ENCODE measurements at regions not wholly inside any gene's neighbourhood (a gene's known extent, or its start where the extent isn't known, plus 50 kb on each side); places are given as distances from the start of the nearest gene placed in this dataset.

DNA sequence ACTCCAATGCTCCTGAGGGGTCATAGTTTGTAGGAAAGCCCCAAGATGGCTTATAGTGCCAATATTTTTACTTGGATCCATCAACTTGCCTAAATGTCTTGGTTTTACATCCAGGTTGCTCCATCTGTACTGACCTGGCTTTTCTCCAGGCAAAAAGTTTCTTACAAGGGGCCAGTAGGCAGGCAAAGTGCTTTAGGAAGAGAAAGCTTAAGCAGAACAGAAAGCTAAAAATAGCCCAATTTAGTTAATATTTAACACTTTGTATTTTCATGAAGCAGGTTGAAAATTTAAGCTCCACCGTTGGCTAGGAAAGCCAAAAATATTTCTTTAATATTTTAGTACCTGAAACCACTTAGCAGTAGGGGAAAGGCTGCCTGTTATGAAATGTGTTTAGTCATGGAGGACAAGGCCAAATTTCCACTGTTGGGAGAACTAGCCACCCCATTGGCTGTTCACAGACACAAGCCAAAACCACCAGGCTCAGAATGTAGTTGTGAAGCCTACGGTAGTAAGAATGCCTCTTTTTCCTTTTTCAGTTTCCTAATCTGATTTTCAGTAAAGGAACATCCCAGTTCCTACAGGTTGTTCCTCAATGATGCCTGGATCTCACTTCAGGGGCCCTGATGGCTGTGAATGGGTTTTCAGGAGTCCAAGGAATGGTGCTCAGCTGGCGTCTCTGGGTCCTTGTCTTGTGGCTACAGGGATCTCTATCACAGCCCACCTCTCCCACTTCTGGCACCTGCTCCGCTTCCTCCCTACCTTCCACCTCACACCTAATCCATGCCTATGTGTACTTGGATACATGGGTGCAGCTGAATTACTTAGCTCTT, 324.8 kb downstream of the PMP22 start:
- no peak for DNase-seq

- DNase-seq, result no peak
Measured at GRCh38 chr17:14935845-14936485, 329.2 kb downstream of the PMP22 start.

GRCh38 chr17:14935139-14935841, 329.8 kb downstream of the PMP22 start:
- no peak for DNase-seq

DNA sequence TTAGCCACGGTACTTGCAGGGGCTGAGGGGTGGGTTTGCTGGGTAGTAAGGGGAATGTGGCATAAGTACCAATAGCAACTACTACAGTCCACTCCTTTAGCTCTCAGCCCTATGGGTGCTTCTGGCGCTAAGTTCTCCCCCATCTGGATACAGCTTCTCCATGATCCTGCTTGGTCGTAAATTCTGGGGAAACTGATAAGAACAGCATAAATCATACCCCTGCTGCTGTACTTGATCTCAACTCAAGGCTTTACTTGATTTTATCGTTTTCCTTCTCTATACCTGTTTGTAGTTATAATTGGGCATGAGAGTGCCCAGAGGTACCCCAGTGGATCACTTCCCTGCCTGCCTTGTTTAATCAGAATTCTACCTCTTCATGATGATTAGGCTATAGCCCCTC, 331.4 kb downstream of the PMP22 start:
- no peak for DNase-seq

DNA sequence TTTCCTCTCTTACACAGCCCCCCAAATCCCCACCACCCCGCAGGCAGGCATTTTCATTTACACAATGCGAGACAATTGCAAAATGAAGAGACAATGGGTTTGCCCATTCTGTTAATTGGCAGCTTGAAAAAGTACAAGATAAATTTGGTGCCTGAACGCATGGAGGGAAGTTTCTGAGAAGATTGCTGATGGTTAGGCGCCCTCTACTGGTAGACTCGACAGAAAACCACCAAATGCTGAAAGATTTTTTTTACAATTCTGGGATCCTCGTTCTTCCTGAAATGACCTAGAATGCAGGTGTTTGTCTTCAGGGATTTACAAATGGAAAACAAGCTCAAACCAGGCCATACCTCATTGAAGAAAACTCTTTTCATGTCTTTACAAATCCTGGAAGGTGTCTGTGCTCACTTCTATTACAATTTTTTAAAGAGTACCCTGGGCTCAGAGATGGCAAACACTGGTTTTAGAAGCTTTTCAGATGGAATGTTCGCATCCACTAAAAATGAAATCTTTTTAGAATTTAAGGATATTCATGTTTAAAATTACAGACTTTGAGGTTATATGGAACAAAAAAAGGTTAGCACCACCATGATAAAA, 338.5 kb downstream of the PMP22 start:
- peak; percentile 78 for DNase-seq

GRCh38 chr17:14926073-14926472, 339.1 kb downstream of the PMP22 start:
- DNase-seq, result no peak

DNA sequence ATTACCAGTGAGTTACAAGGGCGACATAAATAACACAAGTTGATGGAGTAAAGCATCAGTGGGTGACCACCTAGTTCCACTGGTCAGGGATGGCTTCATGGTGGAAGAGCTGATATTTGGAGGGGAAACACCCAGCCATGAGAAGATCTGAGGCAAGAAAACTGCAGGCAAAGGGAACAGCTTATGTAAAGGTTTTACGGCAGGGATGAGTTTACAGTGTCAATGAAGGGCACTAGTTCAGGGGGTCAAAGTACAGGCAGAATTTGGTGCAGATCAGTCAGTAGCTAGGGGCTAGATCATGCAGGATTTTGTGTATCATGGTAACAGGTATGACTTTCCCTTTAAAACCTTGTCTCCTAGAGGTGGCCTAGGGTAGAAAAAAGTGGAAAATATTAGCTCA, 339.6 kb downstream of the PMP22 start:
- DNase-seq, result no peak

DNA sequence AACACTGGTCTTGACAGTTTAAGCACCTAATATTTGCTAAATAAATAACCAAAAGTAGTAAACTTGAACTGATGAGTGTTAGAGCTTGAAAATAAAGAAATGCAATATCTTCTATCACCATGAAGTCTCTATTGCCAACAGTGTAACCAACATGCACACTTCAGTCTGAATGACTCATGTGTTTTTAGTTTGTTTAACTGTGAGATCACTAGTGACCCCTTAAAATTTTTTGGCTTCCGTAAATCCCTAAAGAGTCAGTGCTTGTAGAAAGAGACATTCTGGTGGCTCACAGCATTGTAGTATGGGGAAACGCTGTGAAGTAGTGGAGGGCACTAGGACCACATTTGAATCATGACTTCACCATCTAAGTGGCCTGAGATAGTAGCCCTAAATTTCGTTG, 341.1 kb downstream of the PMP22 start:
- no peak for DNase-seq

- DNase-seq, result no peak
Measured at GRCh38 chr17:14922411-14922810, 342.7 kb downstream of the PMP22 start.

- no peak for DNase-seq
Measured at GRCh38 chr17:14921936-14922335, 343.2 kb downstream of the PMP22 start.

- DNase-seq, result no peak
Measured at GRCh38 chr17:14919631-14920213, 345.4 kb downstream of the PMP22 start.

- DNase-seq, result no peak
Measured at GRCh38 chr17:14919094-14919493, 346.0 kb downstream of the PMP22 start.

- DNase-seq, result no peak
Measured at GRCh38 chr17:14918540-14918939, 346.6 kb downstream of the PMP22 start.

DNA sequence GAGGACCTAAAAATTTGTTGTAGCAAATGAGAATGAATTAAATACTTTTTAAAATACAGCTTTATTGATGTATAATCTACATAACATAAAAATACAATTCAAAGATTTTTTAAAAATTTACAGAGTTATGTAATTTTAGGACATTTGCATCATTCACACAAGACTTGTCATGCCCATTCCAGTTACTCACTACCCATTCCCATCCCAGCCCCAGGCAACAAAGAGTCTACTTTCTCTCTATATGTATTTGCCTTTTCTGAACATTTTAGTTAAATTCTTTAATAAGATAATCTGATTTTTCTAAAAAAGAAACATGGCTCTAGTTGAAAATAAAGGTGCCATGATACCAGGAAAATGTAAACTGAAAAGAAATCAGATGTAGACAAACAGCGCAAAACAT, 354.2 kb downstream of the PMP22 start:
- DNase-seq, result no peak

DNA sequence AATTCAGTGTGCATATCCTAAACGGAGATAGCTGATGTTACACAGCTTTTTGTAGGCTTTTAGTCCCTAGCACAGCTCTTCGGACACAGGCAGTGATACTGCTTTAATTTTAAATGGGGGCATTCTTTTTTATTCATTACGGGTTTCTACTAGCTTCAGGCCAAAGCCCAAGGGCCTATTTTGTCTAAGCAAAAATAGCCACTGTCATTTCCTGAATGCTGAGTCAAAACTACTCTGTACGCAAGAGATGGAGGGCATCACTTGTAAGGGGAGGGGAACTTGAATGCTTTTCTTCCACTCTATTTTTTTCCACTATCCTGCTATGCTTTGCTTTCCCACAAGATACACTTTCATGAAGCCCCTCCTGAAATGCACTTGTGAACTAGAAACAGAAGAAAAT, 360.7 kb downstream of the PMP22 start:
- DNase-seq, result no peak

GRCh38 chr17:14903854-14904253, 361.3 kb downstream of the PMP22 start:
- DNase-seq, result no peak

DNA sequence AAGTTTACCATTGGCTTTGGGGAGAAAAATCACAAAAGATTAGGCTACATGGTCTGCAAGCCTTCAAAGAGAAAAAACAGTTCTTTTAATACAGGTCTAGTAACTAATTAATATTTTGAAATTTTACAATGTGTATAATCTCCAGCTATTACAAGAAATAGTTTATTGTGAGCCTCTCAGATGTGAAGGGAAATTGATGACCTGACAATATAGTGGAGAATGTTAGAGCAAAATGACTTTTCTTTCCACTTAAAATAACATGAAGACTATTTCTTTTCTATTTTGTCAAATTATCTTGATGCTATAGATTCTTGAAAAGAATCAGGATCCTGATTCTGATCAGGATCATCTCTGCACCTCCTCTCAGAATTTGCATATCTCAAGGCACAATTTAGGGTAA, 362.3 kb downstream of the PMP22 start:
- DNase-seq, result no peak

GRCh38 chr17:14902297-14902696, 362.8 kb downstream of the PMP22 start:
- no peak for DNase-seq

DNA sequence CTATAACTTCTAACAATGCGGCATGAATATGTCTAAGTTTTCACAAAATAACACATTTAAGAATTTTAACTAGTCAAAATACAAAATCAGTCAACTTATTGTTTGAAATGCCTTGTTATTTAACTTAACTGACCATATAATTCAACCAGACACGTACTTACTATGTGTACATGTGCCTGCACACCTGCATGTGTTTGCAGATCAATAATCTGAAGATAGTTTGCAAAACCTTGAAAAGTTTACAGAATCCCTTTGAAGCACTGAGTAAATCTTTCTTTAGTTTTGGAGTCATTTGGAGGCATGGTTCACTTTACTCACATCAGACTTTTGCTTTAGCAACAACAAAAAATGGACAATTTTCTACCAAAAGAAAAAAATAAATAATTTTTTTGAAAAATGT, 363.8 kb downstream of the PMP22 start:
- no peak for DNase-seq

GRCh38 chr17:14886200-14886739, 378.9 kb downstream of the PMP22 start:
- no peak for DNase-seq

GRCh38 chr17:14882131-14882530, 383.0 kb downstream of the PMP22 start:
- DNase-seq, result no peak

GRCh38 chr17:14875557-14876412, 389.3 kb downstream of the PMP22 start:
- DNase-seq, result no peak

Measured in activated effector memory CD4-positive, alpha-beta T cell treated with anti-CD3 and anti-CD28 coated beads, Interleukin-2, amount 50 U/mL, for 16 hours (primary cell).